Lung (tissue), 11 donors: ENCODE measurements at regions not wholly inside any gene's neighbourhood (a gene's known extent, or its start where the extent isn't known, plus 50 kb on each side); places are given as distances from the start of the nearest gene placed in this dataset.

Source experiments
- ATAC-seq: fragments of 200-7000 bp; cut with Tn5 transposase; one replicate; pipeline ENCODE4 v1.9.1; 2020; ENCODE audit warnings: moderate number of reproducible peaks; ENCODE audit not compliant: insufficient read depth, low FRiP score
- DNase-seq, 3 donors: peaks; one replicate each; pipeline ENCODE4 v3.0.0-alpha.2; 2013 to 2017
- H3K27ac ChIP-seq, 2 donors: one replicate each; pipeline ENCODE4 v1.5.1; 2013; ENCODE audit warnings: mild to moderate bottlenecking in 2 of 2, moderate library complexity in 2 of 2, control low read depth in 1 of 2, inconsistent platforms in 1 of 2, low read depth in 1 of 2, low read length in 1 of 2
- H3K27me3 ChIP-seq, 3 donors: one replicate each; pipeline ENCODE4 v1.5.1; 2013; ENCODE audit warnings: low read length in 2 of 3; ENCODE audit not compliant: control insufficient read depth in 3 of 3, insufficient read depth in 3 of 3
- H3K36me3 ChIP-seq, 4 donors: one replicate each; pipeline ENCODE4 v1.5.1; 2013; ENCODE audit warnings: low read length in 4 of 4, mild to moderate bottlenecking in 1 of 4, moderate library complexity in 1 of 4; ENCODE audit not compliant: control insufficient read depth in 4 of 4, insufficient read depth in 4 of 4
- H3K4me1 ChIP-seq, 5 donors: one replicate each; pipeline ENCODE4 v1.5.1; 2013; ENCODE audit warnings: low read length in 5 of 5, mild to moderate bottlenecking in 2 of 5, moderate library complexity in 1 of 5; ENCODE audit not compliant: control insufficient read depth in 5 of 5, insufficient read depth in 5 of 5
- H3K4me3 ChIP-seq: one replicate; pipeline ENCODE4 v1.5.1; 2013; ENCODE audit warnings: mild to moderate bottlenecking, control low read depth, moderate library complexity
- H3K9ac ChIP-seq, 2 donors: one replicate each; pipeline ENCODE4 v1.5.1; 2013; ENCODE audit warnings: low read length in 2 of 2, control low read depth in 1 of 2; ENCODE audit not compliant: insufficient read depth in 1 of 2
- H3K9me3 ChIP-seq, 4 donors: one replicate each; pipeline ENCODE4 v1.5.1; 2013; ENCODE audit warnings: low read length in 3 of 4, mild to moderate bottlenecking in 1 of 4, moderate library complexity in 1 of 4; ENCODE audit not compliant: control insufficient read depth in 4 of 4, insufficient read depth in 3 of 4
- CTCF ChIP-seq: IDR thresholded peaks from 2 replicates; pipeline ENCODE4 v1.5.1; 2012; ENCODE audit warnings: mild to moderate bottlenecking; ENCODE audit errors: control extremely low read depth, extremely low read depth
- WGBS, 2 donors: extraction: QIAGEN DNeasy Blood & Tissue Kit; methylation state at CpG; one replicate each; pipeline ENCODE4 v1.1.7; 2013; 5-methylcytosine and 5-hydroxymethylcytosine counted together
- donor health status: control.
- donor health status: control.
- donor health status: Bipolar disorder and iron deficiency.
- donor health status: healthy.
- donor health status: DM: yes; HTN: yes; CAD: no.

DNA sequence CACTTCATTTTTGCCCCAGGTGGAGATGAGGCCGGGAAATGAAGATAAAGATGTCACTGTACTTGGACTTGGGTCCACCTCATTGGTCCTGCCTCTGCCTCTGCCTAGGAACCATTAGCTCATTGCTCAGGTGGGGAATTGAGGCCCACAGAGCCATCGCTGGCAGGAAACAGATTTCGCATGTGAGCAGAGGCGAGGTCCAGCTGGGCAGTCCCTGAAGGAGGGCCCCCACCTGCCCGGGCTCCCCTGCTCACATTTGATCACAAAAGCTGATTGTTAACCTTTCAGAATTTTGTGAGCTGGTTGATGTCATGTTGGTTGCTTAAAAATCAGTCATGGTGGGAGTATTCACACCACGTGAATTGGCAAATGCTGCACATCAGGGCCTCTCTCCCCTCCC, 273.8 kb upstream of the MVB12B start:
- H3K27ac ChIP-seq, result no peak overlapping the region
- DNase-seq (no peak), ATAC-seq (no peak)
- H3K4me3 ChIP-seq, result no peak overlapping the region
- no peak for TF ChIP-seq CTCF
- no peaks in the 10 kb centered on the region for H3K36me3 ChIP-seq
- peaks cover 0 to 4% (median 0%) of the 10 kb centered on the region in 4 donors for H3K9me3 ChIP-seq
- 79 to 90% methylated on average over 6 of the region's 6 CpGs for WGBS, 2 donors
- H3K27me3 ChIP-seq, result no peaks in the 10 kb centered on the region
- no peak overlapping the region for H3K9ac ChIP-seq
- H3K4me1 ChIP-seq, result peaks cover 0 to 19% (median 0%) of the 10 kb centered on the region in 5 donors

- WGBS, 2 donors, result 44 to 47% methylated on average over 6 of the region's 6 CpGs
- Histone ChIP-seq H3K27ac (no peak overlapping the region), H3K9ac (no peak overlapping the region), H3K4me3 (no peak overlapping the region), H3K9me3 (peaks cover 0 to 4% (median 0%) of the 10 kb centered on the region in 4 donors), H3K27me3 (no peaks in the 10 kb centered on the region), H3K4me1 (peaks cover 0 to 21% (median 0%) of the 10 kb centered on the region in 5 donors), H3K36me3 (no peaks in the 10 kb centered on the region)
- no peak for TF ChIP-seq CTCF
- DNase-seq (no peak), ATAC-seq (no peak)
Measured at GRCh38 chr9:126053913-126054312, 272.7 kb upstream of the MVB12B start.

- no peak for DNase-seq
- no peak for TF ChIP-seq CTCF
- 75 to 81% methylated on average over 16 of the region's 16 CpGs for WGBS, 2 donors
- no peak overlapping the region for H3K9ac ChIP-seq
- H3K4me1 ChIP-seq, result peaks cover 0 to 18% (median 0%) of the 10 kb centered on the region in 5 donors
- H3K9me3 ChIP-seq, result peaks cover 0 to 2% (median 0%) of the 10 kb centered on the region in 4 donors
- H3K4me3 ChIP-seq, result no peak overlapping the region
- H3K27ac ChIP-seq, result no peak overlapping the region
- ATAC-seq, result no peak
- peaks cover 0 to 2% (median 0%) of the 10 kb centered on the region in 3 donors for H3K27me3 ChIP-seq
- H3K36me3 ChIP-seq, result no peaks in the 10 kb centered on the region
Measured at GRCh38 chr9:126055381-126055985, 271.1 kb upstream of the MVB12B start.
